HuH-7 (cell line): ENCODE measurements at regions not wholly inside any gene's neighbourhood (a gene's known extent, or its start where the extent isn't known, plus 50 kb on each side); places are given as distances from the start of the nearest gene placed in this dataset.
A peak's percentile ranks its signal among the peaks of the same experiment; 100 is the strongest.

Experiments
- DNase-seq: peaks from one replicate; pipeline ENCODE4 v3.0.0; 2011; ENCODE audit warnings: low spot score

DNA sequence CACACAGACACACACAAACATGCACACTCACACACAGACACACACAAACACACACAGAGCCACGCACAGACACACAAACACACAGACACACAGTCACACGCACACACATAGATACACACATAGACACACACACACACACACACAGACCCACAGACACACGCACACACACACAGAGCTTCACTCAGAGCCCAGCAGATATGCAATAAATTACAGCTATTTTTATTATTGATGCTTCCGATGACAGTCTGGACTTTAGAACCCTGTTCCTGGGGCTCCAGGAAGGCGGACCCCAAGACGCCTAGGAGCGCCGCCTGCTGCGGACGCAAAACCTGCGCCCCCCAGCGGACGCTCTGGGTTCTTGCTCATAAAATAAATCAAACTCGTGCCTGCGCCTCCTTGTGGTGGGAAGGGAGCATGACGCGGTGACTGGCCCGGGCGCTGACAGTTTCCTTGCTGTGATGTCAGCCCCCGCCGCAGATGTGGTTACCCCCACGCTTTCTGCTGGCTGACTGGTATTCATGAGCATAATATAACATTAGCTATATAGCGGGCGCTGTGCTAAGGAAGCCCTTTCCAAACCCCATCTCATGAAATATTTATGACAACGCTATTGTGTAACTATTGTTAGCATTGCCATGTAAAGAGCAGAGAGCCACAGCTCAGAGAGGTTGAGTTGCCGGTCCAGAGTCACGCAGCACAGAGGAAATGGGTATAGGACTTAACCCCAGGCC, 64.4 kb upstream of the TM9SF2 start:
- peak; percentile 32 for DNase-seq

DNA sequence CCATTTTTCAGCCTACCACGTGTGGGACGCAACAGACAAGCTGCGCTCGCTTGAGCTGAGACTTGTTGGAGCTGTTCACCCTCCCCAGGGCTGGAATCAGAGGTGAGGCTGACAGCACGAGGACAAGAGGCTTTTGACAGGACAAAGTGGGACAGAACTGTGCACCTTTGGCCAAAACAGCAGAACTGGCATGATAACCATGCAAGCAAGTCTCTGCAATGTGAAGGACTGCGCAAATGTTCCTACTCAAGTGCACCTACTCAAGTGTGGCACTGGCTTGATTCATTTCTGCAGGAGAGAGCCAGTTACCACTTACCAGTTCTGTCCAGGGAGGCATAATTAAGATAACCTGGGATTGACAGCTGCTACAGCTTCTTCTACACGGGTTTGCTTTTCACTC, 62.2 kb upstream of the TM9SF2 start:
- no peak for DNase-seq

DNA sequence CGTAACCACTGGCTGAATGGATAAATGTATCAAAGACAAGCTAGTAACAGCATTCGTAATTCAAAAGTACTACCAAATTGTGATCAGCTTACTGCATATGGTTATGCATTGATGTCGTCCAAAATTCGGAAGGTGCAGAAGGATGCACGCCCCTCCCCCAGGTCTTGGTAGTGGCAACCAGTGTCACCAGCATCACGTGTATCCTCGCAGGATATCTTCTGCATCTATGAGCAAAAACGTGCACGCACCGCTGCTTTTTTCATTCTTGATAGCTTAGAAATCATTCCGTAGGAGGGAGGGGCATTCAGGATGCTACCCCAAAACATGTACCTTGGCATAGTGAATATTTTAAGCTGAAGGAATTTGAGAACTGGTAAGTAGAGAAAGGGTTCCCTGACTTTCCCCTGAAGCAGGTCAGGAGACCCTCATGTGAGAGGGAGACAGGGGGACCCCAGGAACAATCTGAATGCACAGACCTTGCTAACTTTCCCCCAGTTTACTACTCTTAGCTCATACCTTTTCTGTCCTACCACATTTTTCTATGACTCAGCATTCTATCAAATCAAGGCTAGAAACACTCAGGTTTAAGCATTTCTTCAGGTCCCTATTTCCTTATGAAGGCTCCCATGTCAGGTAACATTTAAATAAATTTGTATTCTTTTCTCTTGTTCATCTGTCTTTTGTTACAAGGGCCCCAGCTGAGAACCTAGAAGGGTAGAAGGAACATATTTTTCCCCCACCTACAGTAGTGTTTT, 61.2 kb upstream of the TM9SF2 start:
- DNase-seq = no peak

DNA sequence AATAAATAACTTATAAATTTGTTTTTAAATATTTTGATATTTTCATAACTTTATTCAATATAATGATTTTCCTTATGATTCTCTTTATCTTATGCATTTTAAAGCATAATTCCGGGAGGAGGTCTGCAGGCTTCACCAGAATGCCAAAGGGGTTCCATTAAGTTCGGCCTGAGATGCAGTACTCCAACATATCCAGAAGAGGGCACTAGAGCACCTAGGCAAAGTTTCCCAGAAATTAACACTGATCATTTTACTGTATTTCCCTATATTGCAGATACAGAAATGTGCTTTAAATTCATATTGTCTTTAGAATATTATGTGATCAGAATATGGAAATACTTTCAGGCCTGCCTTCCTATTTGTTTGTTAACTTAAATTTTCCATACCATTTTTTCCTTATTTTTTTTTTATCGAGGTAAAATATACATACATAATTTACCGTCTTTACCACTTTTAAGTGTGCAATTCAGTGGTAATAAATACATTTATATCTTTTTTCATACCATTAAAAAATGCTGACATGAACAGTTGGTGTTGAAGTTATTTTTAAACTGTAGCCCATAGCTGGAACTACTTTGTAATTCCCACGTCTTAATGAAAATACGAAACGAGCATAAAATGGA, 58.9 kb upstream of the TM9SF2 start:
- peak; percentile 14 for DNase-seq

DNA sequence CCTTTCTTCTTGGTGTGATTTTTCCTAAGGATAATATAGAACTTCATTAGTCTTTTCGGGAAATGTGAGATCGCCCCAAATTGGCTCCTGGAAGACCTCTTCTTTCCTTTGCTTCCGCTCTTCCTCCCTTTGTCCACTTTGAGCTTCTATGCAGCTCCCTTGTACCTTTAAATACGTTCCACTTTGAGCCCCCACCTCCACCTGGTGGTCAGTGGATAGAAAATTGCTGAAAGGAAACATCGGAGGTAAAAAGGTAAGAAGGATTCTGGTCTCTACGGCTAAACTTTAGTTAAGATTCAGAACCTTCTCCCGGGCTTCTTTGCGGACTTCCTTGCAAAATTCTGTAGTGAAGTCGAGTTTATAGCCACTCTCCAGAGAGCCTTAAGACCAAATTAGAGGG, 55.0 kb upstream of the TM9SF2 start:
- DNase-seq = no peak

DNA sequence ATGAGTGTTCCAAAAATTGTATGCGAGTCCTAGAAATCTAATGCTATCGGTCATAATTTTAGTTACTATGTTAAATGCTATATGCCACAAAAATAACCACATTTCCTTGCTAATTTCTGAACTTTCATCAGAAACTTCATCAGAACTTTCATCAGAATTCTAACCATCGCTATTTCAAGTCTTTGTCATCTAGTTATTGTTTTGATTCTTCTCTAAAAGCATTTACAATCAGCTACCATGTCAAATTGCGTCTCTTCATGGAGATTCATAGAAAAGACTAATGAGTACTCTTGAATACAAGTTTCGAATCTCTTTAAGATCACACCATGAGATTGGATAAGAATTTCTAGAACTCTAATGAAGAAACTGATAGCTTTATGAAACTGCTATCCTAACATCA, 52.7 kb upstream of the TM9SF2 start:
- DNase-seq = no peak

DNA sequence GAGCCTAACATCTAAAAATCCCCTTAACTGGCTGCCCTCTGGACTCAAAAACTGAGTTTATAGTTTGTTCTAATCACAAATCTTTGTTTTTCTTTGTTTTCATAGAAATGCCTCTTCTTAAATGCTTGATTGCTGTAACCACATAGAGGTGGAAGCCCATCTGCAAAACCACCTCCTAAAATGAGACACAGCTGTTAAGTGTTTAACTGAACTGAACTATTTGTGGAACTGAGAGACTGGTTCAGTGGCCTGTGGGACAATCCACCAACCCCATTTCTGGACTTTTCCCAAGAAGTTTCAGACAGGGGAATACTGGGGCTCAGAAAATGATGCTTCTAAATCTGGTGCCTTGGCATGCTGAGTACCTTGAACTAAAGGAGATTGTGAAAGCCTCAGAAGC, 50.9 kb upstream of the TM9SF2 start:
- DNase-seq = no peak
